ENCODE measurements at regions not wholly inside any gene's neighbourhood (a gene's known extent, or its start where the extent isn't known, plus 50 kb on each side); places are given as distances from the start of the nearest gene placed in this dataset.

- Mint-ChIP-seq H3K36me3 (ENCODE audit: insufficient read depth, unreplicated experiment) (no peaks in the 10 kb centered on the region), H3K4me3 (ENCODE audit: low read depth, unreplicated experiment) (no peak overlapping the region), H3K9me3 (ENCODE audit: low read depth, unreplicated experiment) (no peaks in the 10 kb centered on the region), H3K27me3 (ENCODE audit: unreplicated experiment) (no peaks in the 10 kb centered on the region), H3K4me1 (ENCODE audit: low read depth, unreplicated experiment) (no peaks in the 10 kb centered on the region), H3K27ac (ENCODE audit: unreplicated experiment) (no peak overlapping the region)
- CTCF ChIA-PET: no interaction called here
- intact Hi-C loops (cut with micrococcal nuclease; ENCODE audit: unreplicated experiment): no loop called here
- DNase-seq: no peak
- BruUV-seq (replicated peaks): no TSS peak
- TF ChIP-seq CTCF (IDR thresholded peaks at IDR 0.05; ENCODE audit: unreplicated experiment): no peak
Observed at GRCh38 chrX:124548571-124548970, 202.2 kb downstream of the SH2D1A start.

GRCh38 chrX:124555036-124555595 is 208.8 kb downstream of the SH2D1A start:
- no peaks in the 10 kb centered on the region for H3K9me3 Mint-ChIP-seq (ENCODE audit: low read depth, unreplicated experiment)
- no peak for TF ChIP-seq CTCF (IDR thresholded peaks at IDR 0.05; ENCODE audit: unreplicated experiment)
- no peak overlapping the region for H3K4me3 Mint-ChIP-seq (ENCODE audit: low read depth, unreplicated experiment)
- H3K27ac Mint-ChIP-seq (ENCODE audit: unreplicated experiment): no peak overlapping the region
- no peak for DNase-seq
- no peaks in the 10 kb centered on the region for H3K36me3 Mint-ChIP-seq (ENCODE audit: insufficient read depth, unreplicated experiment)
- no peaks in the 10 kb centered on the region for H3K4me1 Mint-ChIP-seq (ENCODE audit: low read depth, unreplicated experiment)
- CTCF ChIA-PET: interaction anchor here (0.6 kb wide), 1 partner anchor 34 kb away, joined by 4 read pairs; no protein-coding TSS in a partner anchor
- intact Hi-C loops (cut with micrococcal nuclease; ENCODE audit: unreplicated experiment): no loop called here
- no peaks in the 10 kb centered on the region for H3K27me3 Mint-ChIP-seq (ENCODE audit: unreplicated experiment)
- BruUV-seq (replicated peaks): no TSS peak

- no TSS peak for BruUV-seq (replicated peaks)
- intact Hi-C loops (cut with micrococcal nuclease; ENCODE audit: unreplicated experiment): no loop called here
- H3K4me3 Mint-ChIP-seq (ENCODE audit: low read depth, unreplicated experiment): no peak overlapping the region
- H3K27me3 Mint-ChIP-seq (ENCODE audit: unreplicated experiment): no peaks in the 10 kb centered on the region
- H3K27ac Mint-ChIP-seq (ENCODE audit: unreplicated experiment): no peak overlapping the region
- no peaks in the 10 kb centered on the region for H3K36me3 Mint-ChIP-seq (ENCODE audit: insufficient read depth, unreplicated experiment)
- CTCF ChIA-PET: interaction anchor here (0.6 kb wide), 1 partner anchor 8 kb away, joined by 3 read pairs; no protein-coding TSS in a partner anchor
- no peaks in the 10 kb centered on the region for H3K4me1 Mint-ChIP-seq (ENCODE audit: low read depth, unreplicated experiment)
- no peak for DNase-seq
- no peak for TF ChIP-seq CTCF (IDR thresholded peaks at IDR 0.05; ENCODE audit: unreplicated experiment)
- peaks cover 3% of the 10 kb centered on the region for H3K9me3 Mint-ChIP-seq (ENCODE audit: low read depth, unreplicated experiment)
Observed at GRCh38 chrX:124557976-124558375, 211.6 kb downstream of the SH2D1A start.

- H3K4me1 Mint-ChIP-seq (ENCODE audit: low read depth, unreplicated experiment): no peaks in the 10 kb centered on the region
Observed at GRCh38 chrX:124573468-124573867, 227.1 kb downstream of the SH2D1A start.

More at GRCh38 chrX:124573468-124573867, 227.1 kb downstream of the SH2D1A start:
- no peaks in the 10 kb centered on the region for H3K27me3 Mint-ChIP-seq (ENCODE audit: unreplicated experiment)
- CTCF ChIA-PET: no interaction called here
- no peaks in the 10 kb centered on the region for H3K36me3 Mint-ChIP-seq (ENCODE audit: insufficient read depth, unreplicated experiment)
- H3K27ac Mint-ChIP-seq (ENCODE audit: unreplicated experiment): no peak overlapping the region
- H3K4me3 Mint-ChIP-seq (ENCODE audit: low read depth, unreplicated experiment): no peak overlapping the region
- no peak for DNase-seq
- H3K9me3 Mint-ChIP-seq (ENCODE audit: low read depth, unreplicated experiment): no peaks in the 10 kb centered on the region
- intact Hi-C loops (cut with micrococcal nuclease; ENCODE audit: unreplicated experiment): loop anchor here (1.0 kb wide), 1 partner anchor 279 kb away; no protein-coding TSS in a partner anchor
- no peak for TF ChIP-seq CTCF (IDR thresholded peaks at IDR 0.05; ENCODE audit: unreplicated experiment)
- no TSS peak for BruUV-seq (replicated peaks)
